GM21529 (cell line): ENCODE measurements at regions not wholly inside any gene's neighbourhood (a gene's known extent, or its start where the extent isn't known, plus 50 kb on each side); places are given as distances from the start of the nearest gene placed in this dataset.
"Not testable (repeated sequence)": the region's sequence is repeated elsewhere in the genome, so short reads cannot be mapped to it uniquely, and the experiment has no call there.

Experiments
- ATAC-seq: cut with Tn5 transposase; IDR thresholded peaks from one replicate; pipeline ENCODE4 v1.9.1; 2021; ENCODE audit not compliant: unreplicated experiment

GRCh38 chr3:6726811-6727210 lies 134.1 kb upstream of the GRM7 start:
- no peak for ATAC-seq

DNA sequence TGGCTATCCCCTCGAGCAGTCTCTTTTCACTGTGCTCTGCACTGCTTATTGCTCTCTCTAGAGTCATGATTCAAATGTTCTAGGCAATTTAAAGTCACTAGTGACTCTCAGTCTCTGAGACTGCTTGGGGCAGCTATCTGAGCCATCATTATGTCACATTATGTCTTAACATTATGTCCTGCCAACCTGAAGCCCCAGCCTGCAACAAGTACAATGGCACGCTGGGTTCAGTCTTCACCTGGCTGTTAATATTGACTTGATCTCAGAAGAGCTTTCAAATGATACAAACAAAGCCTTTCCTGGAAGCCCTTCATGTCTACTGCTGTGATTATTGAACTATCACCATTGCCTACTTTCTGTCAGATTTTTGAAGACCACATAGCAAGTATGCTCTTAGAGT lies 128.1 kb upstream of the GRM7 start:
- ATAC-seq = no peak

DNA sequence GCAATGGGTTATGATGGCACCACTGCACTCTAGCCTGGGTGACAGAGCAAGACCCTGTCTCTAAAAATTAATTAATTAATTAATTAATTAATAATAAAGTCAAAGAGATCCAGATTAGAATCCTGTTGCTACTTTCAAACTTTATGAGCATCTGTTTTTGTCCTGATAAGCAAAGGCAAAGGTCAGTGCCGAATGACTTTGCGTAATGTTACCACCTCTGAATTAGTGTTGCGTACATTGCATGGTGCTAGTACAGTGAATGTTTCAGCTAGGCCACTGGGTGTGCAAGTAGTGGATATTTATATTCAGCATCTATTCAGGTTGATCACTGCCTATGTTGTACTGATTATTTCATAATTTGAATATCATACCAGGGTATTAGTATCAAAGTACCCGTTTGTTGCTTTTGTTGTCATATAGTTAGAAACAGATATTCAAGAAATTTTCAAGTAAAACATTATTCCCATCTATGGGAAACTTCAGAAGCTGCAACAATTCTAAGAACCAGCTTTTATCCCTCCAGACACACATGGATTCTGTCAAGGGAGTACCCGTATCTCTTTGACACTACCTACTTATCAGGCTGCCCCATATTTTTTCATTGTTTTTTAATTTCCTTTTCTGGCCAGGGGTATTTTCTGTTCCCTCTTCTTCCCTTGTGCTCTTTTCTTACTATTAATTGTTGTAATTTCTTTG lies 127.1 kb upstream of the GRM7 start:
- no peak for ATAC-seq

DNA sequence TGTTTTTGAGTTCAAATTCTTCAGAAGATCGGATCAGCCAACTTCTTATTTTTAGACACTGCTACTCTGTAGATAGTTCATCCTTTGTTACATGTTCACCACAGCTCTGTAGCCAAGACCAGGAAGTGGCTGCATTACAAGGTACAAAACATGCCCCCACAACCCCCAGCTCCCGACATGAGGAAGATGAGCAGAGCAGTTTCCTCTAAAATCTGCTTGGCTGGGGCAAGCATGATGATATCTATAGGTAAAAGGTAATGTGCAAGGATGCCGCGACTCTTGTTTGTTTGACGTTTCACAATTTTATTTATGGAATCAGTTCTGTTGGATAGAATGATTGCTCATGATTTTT lies 126.5 kb upstream of the GRM7 start:
- ATAC-seq = no peak

- no peak for ATAC-seq
Measured at GRCh38 chr3:6736836-6737629, 123.9 kb upstream of the GRM7 start.

- ATAC-seq = no peak
Measured at GRCh38 chr3:6737630-6738029, 123.3 kb upstream of the GRM7 start.

DNA sequence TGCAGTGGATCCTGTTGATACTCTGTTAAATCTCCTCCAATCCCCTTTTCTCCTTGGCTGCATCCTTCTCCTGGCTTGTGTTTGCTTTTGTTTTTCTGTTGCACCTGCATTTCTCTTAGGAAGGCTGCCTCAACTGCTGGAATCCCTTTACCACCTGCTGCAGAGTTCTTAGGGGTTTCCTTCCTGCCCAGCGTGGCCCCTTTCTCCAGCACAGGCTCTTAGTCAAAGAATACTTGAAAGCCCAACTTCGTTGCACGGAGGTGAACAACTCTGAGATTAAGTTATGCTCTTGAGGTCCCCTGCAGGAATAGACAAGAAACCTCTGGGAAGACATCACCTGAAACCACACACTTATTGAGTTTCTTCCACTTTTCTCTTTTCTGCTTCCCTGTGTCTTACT lies 121.6 kb upstream of the GRM7 start:
- no peak for ATAC-seq

- ATAC-seq = no peak
Measured at GRCh38 chr3:6743067-6743720, 117.7 kb upstream of the GRM7 start.

GRCh38 chr3:6746443-6746842 lies 114.5 kb upstream of the GRM7 start:
- no peak for ATAC-seq

GRCh38 chr3:6747017-6747416 lies 113.9 kb upstream of the GRM7 start:
- ATAC-seq = no peak

- ATAC-seq = no peak
Measured at GRCh38 chr3:6750782-6751181, 110.1 kb upstream of the GRM7 start.

DNA sequence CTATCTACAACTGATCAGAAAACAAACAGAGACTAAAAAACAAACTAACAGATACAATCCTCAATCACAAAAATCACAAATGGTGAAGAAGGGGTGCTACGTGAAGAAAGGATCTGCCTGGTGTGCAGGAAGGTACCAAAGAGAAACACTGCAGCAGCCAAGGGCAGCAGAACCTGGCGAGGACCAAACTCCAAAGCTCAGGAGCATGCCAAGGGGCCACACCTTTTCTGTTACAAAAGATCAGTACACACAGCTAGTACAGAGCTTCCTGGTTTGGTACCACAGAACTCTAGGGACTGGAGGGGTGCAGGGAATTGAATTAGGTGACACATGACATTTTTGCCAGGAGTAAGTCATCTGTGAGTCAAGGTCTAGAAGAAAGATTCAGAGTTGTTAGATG lies 107.4 kb upstream of the GRM7 start:
- ATAC-seq = no peak

GRCh38 chr3:6769532-6770396 lies 91.2 kb upstream of the GRM7 start:
- not testable (repeated sequence) for ATAC-seq

GRCh38 chr3:6770397-6770690 lies 90.6 kb upstream of the GRM7 start:
- no peak for ATAC-seq

DNA sequence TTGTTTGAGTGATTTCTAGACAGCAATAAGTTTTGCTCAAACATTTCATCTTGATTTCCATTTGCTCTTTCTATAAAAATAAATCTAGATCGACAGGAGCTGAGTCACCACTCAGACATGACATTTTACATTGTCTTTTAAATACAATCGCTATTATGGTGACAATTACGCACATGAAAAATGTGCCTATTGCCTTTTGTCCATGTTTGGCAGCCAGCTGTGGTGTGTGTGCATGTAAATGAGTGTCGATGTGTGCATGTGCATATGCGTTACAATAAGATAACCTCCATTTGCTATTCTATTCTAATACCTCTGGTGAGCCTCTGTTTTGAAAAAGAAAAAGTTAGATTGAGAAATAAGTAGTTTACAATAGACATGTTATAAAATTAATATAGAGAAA lies 89.7 kb upstream of the GRM7 start:
- ATAC-seq = no peak

DNA sequence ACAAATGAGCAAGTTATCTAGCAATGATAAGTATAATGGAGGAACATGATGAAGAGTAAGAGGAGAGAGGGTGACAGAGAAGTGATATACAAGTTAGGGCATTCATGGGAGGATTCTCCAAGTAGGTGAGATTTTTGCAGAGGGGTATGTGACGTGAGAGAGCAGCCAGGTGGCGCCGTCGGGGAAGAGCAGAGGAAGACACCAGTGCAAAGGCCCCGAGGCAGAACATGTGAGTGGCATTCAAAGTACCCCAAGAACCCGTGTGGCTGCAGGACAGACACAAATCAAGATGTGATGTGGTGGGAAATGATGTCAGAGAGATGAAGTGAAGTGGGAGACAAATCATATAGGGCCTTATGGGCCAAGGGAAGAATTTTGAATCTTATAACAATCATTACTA lies 81.8 kb upstream of the GRM7 start:
- ATAC-seq = no peak

- ATAC-seq = no peak
Measured at GRCh38 chr3:6781092-6781491, 79.8 kb upstream of the GRM7 start.

GRCh38 chr3:6785726-6786125 lies 75.2 kb upstream of the GRM7 start:
- ATAC-seq = no peak

- no peak for ATAC-seq
Measured at GRCh38 chr3:6791161-6791560, 69.8 kb upstream of the GRM7 start.

GRCh38 chr3:6799264-6799915 lies 61.5 kb upstream of the GRM7 start:
- ATAC-seq = peak; percentile 88

DNA sequence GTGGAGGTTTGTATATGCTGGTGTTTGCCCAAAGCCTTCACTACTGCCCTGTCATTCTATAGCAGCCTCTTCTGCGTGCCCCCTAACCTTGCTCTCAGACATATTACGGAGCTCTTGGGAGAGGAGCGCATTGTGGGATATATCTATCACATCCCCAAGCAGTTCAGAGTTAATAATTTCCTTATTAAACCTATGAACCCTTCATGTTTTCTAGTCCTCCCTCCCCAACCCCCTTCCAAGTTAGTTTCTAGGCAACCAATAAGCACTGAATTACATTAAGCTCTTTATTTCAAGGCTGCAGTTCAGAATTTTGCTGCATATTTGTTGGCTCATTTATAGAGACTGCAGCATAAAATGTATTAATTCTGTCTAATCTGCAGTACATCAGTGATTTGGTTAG lies 57.3 kb upstream of the GRM7 start:
- no peak for ATAC-seq
